ENCODE measurements at regions not wholly inside any gene's neighbourhood (a gene's known extent, or its start where the extent isn't known, plus 50 kb on each side); places are given as distances from the start of the nearest gene placed in this dataset.

- H3K27ac ChIP-seq (ENCODE audit: low read length) = no peak overlapping the region
- no peaks in the 10 kb centered on the region for H3K79me2 ChIP-seq (ENCODE audit: low read length)
- TF ChIP-seq CTCF (IDR thresholded peaks at IDR 0.05; ENCODE audit: low read length) (no peak), EZH2 (optimal IDR thresholded peaks at IDR 0.05; ENCODE audit: low read depth, low read length) (no peak), EZH2phosphoT487 (IDR thresholded peaks at IDR 0.05; ENCODE audit: low read length) (no peak)
- DNase-seq = no peak
- H3K27me3 ChIP-seq (replicated peaks; ENCODE audit: insufficient read depth, low read length) = no peaks in the 10 kb centered on the region
- no peak overlapping the region for H3K4me3 ChIP-seq (ENCODE audit: low read length)
- no peaks in the 10 kb centered on the region for H3K4me1 ChIP-seq (ENCODE audit: low read length)
- H3F3A ChIP-seq (ENCODE audit: insufficient read depth, low read length) = no peaks in the 10 kb centered on the region
- H3K9ac ChIP-seq (ENCODE audit: low read length) = no peak overlapping the region
- H3K4me2 ChIP-seq (ENCODE audit: low read depth, low read length) = no peak overlapping the region
- H3K9me3 ChIP-seq (replicated peaks; ENCODE audit: insufficient read depth, low read length) = no peaks in the 10 kb centered on the region
- no peaks in the 10 kb centered on the region for H3K36me3 ChIP-seq (replicated peaks; ENCODE audit: insufficient read depth, low read length)
- H4K20me1 ChIP-seq (ENCODE audit: insufficient read depth, low read length) = no peaks in the 10 kb centered on the region
- H3K9me2 ChIP-seq (replicated peaks; ENCODE audit: insufficient read depth, low read length) = no peaks in the 10 kb centered on the region
- H2AFZ ChIP-seq (ENCODE audit: low read length) = no peak overlapping the region
Measured at GRCh38 chr3:86849991-86850390, 141.0 kb downstream of the VGLL3 start.

GRCh38 chr3:86845726-86846125 is 145.2 kb downstream of the VGLL3 start:
- no peaks in the 10 kb centered on the region for H3F3A ChIP-seq (ENCODE audit: insufficient read depth, low read length)
- no peaks in the 10 kb centered on the region for H4K20me1 ChIP-seq (ENCODE audit: insufficient read depth, low read length)
- H2AFZ ChIP-seq (ENCODE audit: low read length) = no peak overlapping the region
- no peak for DNase-seq
- H3K27ac ChIP-seq (ENCODE audit: low read length) = no peak overlapping the region
- no peaks in the 10 kb centered on the region for H3K9me3 ChIP-seq (replicated peaks; ENCODE audit: insufficient read depth, low read length)
- no peaks in the 10 kb centered on the region for H3K79me2 ChIP-seq (ENCODE audit: low read length)
- H3K4me1 ChIP-seq (ENCODE audit: low read length) = no peaks in the 10 kb centered on the region
- H3K9me2 ChIP-seq (replicated peaks; ENCODE audit: insufficient read depth, low read length) = no peaks in the 10 kb centered on the region
- no peak overlapping the region for H3K4me3 ChIP-seq (ENCODE audit: low read length)
- no peaks in the 10 kb centered on the region for H3K36me3 ChIP-seq (replicated peaks; ENCODE audit: insufficient read depth, low read length)
- H3K27me3 ChIP-seq (replicated peaks; ENCODE audit: insufficient read depth, low read length) = no peaks in the 10 kb centered on the region
- no peak overlapping the region for H3K9ac ChIP-seq (ENCODE audit: low read length)
- H3K4me2 ChIP-seq (ENCODE audit: low read depth, low read length) = no peak overlapping the region
- TF ChIP-seq EZH2phosphoT487 (IDR thresholded peaks at IDR 0.05; ENCODE audit: low read length) (no peak), EZH2 (optimal IDR thresholded peaks at IDR 0.05; ENCODE audit: low read depth, low read length) (no peak), CTCF (IDR thresholded peaks at IDR 0.05; ENCODE audit: low read length) (no peak)

GRCh38 chr3:86838927-86839326 is 152.0 kb downstream of the VGLL3 start:
- Histone ChIP-seq H3K27ac (ENCODE audit: low read length) (no peak overlapping the region), H3K79me2 (ENCODE audit: low read length) (no peaks in the 10 kb centered on the region), H3K36me3 (replicated peaks; ENCODE audit: insufficient read depth, low read length) (no peaks in the 10 kb centered on the region), H3K4me2 (ENCODE audit: low read depth, low read length) (no peak overlapping the region), H4K20me1 (ENCODE audit: insufficient read depth, low read length) (no peaks in the 10 kb centered on the region), H3K9ac (ENCODE audit: low read length) (no peak overlapping the region), H3K4me3 (ENCODE audit: low read length) (no peak overlapping the region), H2AFZ (ENCODE audit: low read length) (no peak overlapping the region), H3F3A (ENCODE audit: insufficient read depth, low read length) (no peaks in the 10 kb centered on the region), H3K9me2 (replicated peaks; ENCODE audit: insufficient read depth, low read length) (no peaks in the 10 kb centered on the region), H3K9me3 (replicated peaks; ENCODE audit: insufficient read depth, low read length) (no peaks in the 10 kb centered on the region), H3K4me1 (ENCODE audit: low read length) (no peaks in the 10 kb centered on the region), H3K27me3 (replicated peaks; ENCODE audit: insufficient read depth, low read length) (no peaks in the 10 kb centered on the region)
- TF ChIP-seq EZH2phosphoT487 (IDR thresholded peaks at IDR 0.05; ENCODE audit: low read length) (no peak), EZH2 (optimal IDR thresholded peaks at IDR 0.05; ENCODE audit: low read depth, low read length) (no peak), CTCF (IDR thresholded peaks at IDR 0.05; ENCODE audit: low read length) (no peak)
- DNase-seq = no peak
